Upper lobe of right lung (tissue), 1 donor: ENCODE measurements at regions not wholly inside any gene's neighbourhood (a gene's known extent, or its start where the extent isn't known, plus 50 kb on each side); places are given as distances from the start of the nearest gene placed in this dataset.

ENCODE experiments used
- ATAC-seq: fragments of 200-7000 bp; cut with Tn5 transposase; one replicate; pipeline ENCODE4 v1.9.1; 2020; ENCODE audit warnings: mild to moderate bottlenecking, moderate library complexity
- DNase-seq: peaks from one replicate; pipeline ENCODE4 v3.0.0-alpha.2; 2020
- H3K27ac ChIP-seq: fragments of 200-600 bp; one replicate; pipeline ENCODE4 v1.8.0; 2022
- H3K27me3 ChIP-seq: fragments of 200-600 bp; one replicate; pipeline ENCODE4 v1.8.0; 2022; ENCODE audit warnings: mild to moderate bottlenecking
- H3K36me3 ChIP-seq: fragments of 200-600 bp; one replicate; pipeline ENCODE4 v1.8.0; 2022
- H3K4me1 ChIP-seq: fragments of 200-600 bp; one replicate; pipeline ENCODE4 v1.8.0; 2022
- H3K4me3 ChIP-seq: fragments of 200-600 bp; one replicate; pipeline ENCODE4 v1.8.0; 2022; ENCODE audit warnings: mild to moderate bottlenecking
- H3K9me3 ChIP-seq: fragments of 200-600 bp; one replicate; pipeline ENCODE4 v1.8.0; 2022
- CTCF ChIP-seq: fragments of 200-600 bp; IDR thresholded peaks from one replicate; pipeline ENCODE4 v1.8.0; 2022; ENCODE audit warnings: antibody characterized with exemption
- intact Hi-C: fragments of 100-400 bp; cut with DNase I; formaldehyde crosslinking; loops from one replicate; pipeline ENCODE4 v1.11.0; 2022
- donor health status: DM: no; HTN: yes; CAD: no; lungs with severe emphysema.

- Histone ChIP-seq H3K4me3 (no peak overlapping the region), H3K36me3 (no peaks in the 10 kb centered on the region), H3K9me3 (no peaks in the 10 kb centered on the region), H3K4me1 (no peaks in the 10 kb centered on the region), H3K27me3 (no peaks in the 10 kb centered on the region), H3K27ac (no peak overlapping the region)
- intact Hi-C loops: no loop called here
- no peak for DNase-seq
- no peak for ATAC-seq
- TF ChIP-seq CTCF: no peak
These were observed 685.5 kb downstream of the KCTD8 start for GRCh38 chr4:43763029-43763610.

- H3K9me3 ChIP-seq: no peaks in the 10 kb centered on the region
- H3K36me3 ChIP-seq: no peaks in the 10 kb centered on the region
- no peak for ATAC-seq
- H3K4me1 ChIP-seq: no peaks in the 10 kb centered on the region
- H3K27ac ChIP-seq: no peak overlapping the region
- DNase-seq: no peak
- no peak for TF ChIP-seq CTCF
- H3K27me3 ChIP-seq: no peaks in the 10 kb centered on the region
- no peak overlapping the region for H3K4me3 ChIP-seq
- intact Hi-C loops: no loop called here
These were observed 683.1 kb downstream of the KCTD8 start for GRCh38 chr4:43765514-43765913.

- Histone ChIP-seq H3K36me3 (no peaks in the 10 kb centered on the region), H3K27ac (no peak overlapping the region), H3K4me1 (no peaks in the 10 kb centered on the region), H3K27me3 (no peaks in the 10 kb centered on the region), H3K9me3 (no peaks in the 10 kb centered on the region), H3K4me3 (no peak overlapping the region)
- TF ChIP-seq CTCF: no peak
- no peak for ATAC-seq
- DNase-seq: no peak
- intact Hi-C loops: no loop called here
These were observed 682.0 kb downstream of the KCTD8 start for GRCh38 chr4:43766648-43767047.

GRCh38 chr4:43776371-43776770 lies 672.2 kb downstream of the KCTD8 start:
- H3K9me3 ChIP-seq: no peaks in the 10 kb centered on the region
- no peak for TF ChIP-seq CTCF
- DNase-seq (no peak), ATAC-seq (no peak)
- H3K27ac ChIP-seq: no peak overlapping the region
- H3K36me3 ChIP-seq: no peaks in the 10 kb centered on the region
- intact Hi-C loops: no loop called here
- H3K27me3 ChIP-seq: no peaks in the 10 kb centered on the region
- no peak overlapping the region for H3K4me3 ChIP-seq
- H3K4me1 ChIP-seq: no peaks in the 10 kb centered on the region

GRCh38 chr4:43778187-43778915 lies 670.3 kb downstream of the KCTD8 start:
- intact Hi-C loops: no loop called here
- ATAC-seq (no peak), DNase-seq (no peak)
- H3K27me3 ChIP-seq: no peaks in the 10 kb centered on the region
- no peaks in the 10 kb centered on the region for H3K36me3 ChIP-seq
- H3K9me3 ChIP-seq: no peaks in the 10 kb centered on the region
- H3K27ac ChIP-seq: no peak overlapping the region
- no peak for TF ChIP-seq CTCF
- H3K4me3 ChIP-seq: no peak overlapping the region
- H3K4me1 ChIP-seq: no peaks in the 10 kb centered on the region
